DMS53 treated with DMSO at 0.1 percent for 48 hours (cell line): ENCODE measurements at regions not wholly inside any gene's neighbourhood (a gene's known extent, or its start where the extent isn't known, plus 50 kb on each side); places are given as distances from the start of the nearest gene placed in this dataset.
"Not testable (repeated sequence)": the region's sequence is repeated elsewhere in the genome, so short reads cannot be mapped to it uniquely, and the experiment has no call there.

Source experiments
- DNase-seq: peaks from one replicate; lab custom pipeline; 2025; ENCODE audit not compliant: unreplicated experiment; lab: John Stamatoyannopoulos, UW

GRCh38 chr22:22976033-22976922 is 88.7 kb downstream of the IGLL5 start:
- DNase-seq = no peak

GRCh38 chr22:22977479-22978200 is 90.0 kb downstream of the IGLL5 start:
- DNase-seq = no peak

GRCh38 chr22:22978637-22979036 is 91.0 kb downstream of the IGLL5 start:
- DNase-seq = no peak

- DNase-seq = no peak
These were observed 91.1 kb upstream of the GNAZ start for GRCh38 chr22:22979121-22979724.

- no peak for DNase-seq
These were observed 90.4 kb upstream of the GNAZ start for GRCh38 chr22:22979954-22980353.

GRCh38 chr22:22981670-22982571 is 88.4 kb upstream of the GNAZ start:
- DNase-seq = no peak

- DNase-seq = no peak
These were observed 87.7 kb upstream of the GNAZ start for GRCh38 chr22:22982616-22983015.

GRCh38 chr22:22983123-22983522 is 87.2 kb upstream of the GNAZ start:
- DNase-seq = no peak

- no peak for DNase-seq
These were observed 86.5 kb upstream of the GNAZ start for GRCh38 chr22:22983816-22984215.

GRCh38 chr22:22984967-22985366 is 85.4 kb upstream of the GNAZ start:
- no peak for DNase-seq

- DNase-seq = no peak
These were observed 84.3 kb upstream of the GNAZ start for GRCh38 chr22:22986008-22986407.

- DNase-seq = no peak
These were observed 83.7 kb upstream of the GNAZ start for GRCh38 chr22:22986640-22987039.

- no peak for DNase-seq
These were observed 82.2 kb upstream of the GNAZ start for GRCh38 chr22:22988150-22988549.

GRCh38 chr22:22988785-22989184 is 81.5 kb upstream of the GNAZ start:
- DNase-seq = no peak

- DNase-seq = no peak
These were observed 80.5 kb upstream of the GNAZ start for GRCh38 chr22:22989856-22990255.

GRCh38 chr22:22990711-22991505 is 79.4 kb upstream of the GNAZ start:
- not testable (repeated sequence) for DNase-seq

GRCh38 chr22:22992474-22992873 is 77.8 kb upstream of the GNAZ start:
- no peak for DNase-seq

- no peak for DNase-seq
These were observed 77.1 kb upstream of the GNAZ start for GRCh38 chr22:22993184-22993583.

- no peak for DNase-seq
These were observed 75.2 kb upstream of the GNAZ start for GRCh38 chr22:22995166-22995565.
